Testis (tissue), 2 donors: ENCODE measurements at regions not wholly inside any gene's neighbourhood (a gene's known extent, or its start where the extent isn't known, plus 50 kb on each side); places are given as distances from the start of the nearest gene placed in this dataset.

ENCODE experiments used
- CTCF ChIP-seq, 3 experiments: fragments of 450-650 bp in 2 of 3; fragments of 200-600 bp in 1 of 3; sonication (generic) in 1 of 3; IDR thresholded peaks; one replicate each; pipeline ENCODE4 v1.5.1; 2016 to 2019; ENCODE audit warnings: antibody characterized with exemption in 3 of 3, mild to moderate bottlenecking in 2 of 3, moderate library complexity in 1 of 3
- POLR2A ChIP-seq: fragments of 450-650 bp; IDR thresholded peaks from one replicate; pipeline ENCODE4 v1.6.1; 2017; ENCODE audit warnings: antibody characterized with exemption, mild to moderate bottlenecking, moderate library complexity

- TF ChIP-seq POLR2A (no peak), CTCF (IDR thresholded peaks at IDR 0.05) (no peak)
Measured at GRCh38 chr11:86180423-86180822, 64.1 kb upstream of the EED start.
